GM19043 (cell line): ENCODE measurements at regions not wholly inside any gene's neighbourhood (a gene's known extent, or its start where the extent isn't known, plus 50 kb on each side); places are given as distances from the start of the nearest gene placed in this dataset.
A peak's percentile ranks its signal among the peaks of the same experiment; 100 is the strongest.
"Not testable (repeated sequence)": the region's sequence is repeated elsewhere in the genome, so short reads cannot be mapped to it uniquely, and the experiment has no call there.

Experiments used
- ATAC-seq: cut with Tn5 transposase; IDR thresholded peaks from one replicate; pipeline ENCODE4 v1.9.1; 2021; ENCODE audit warnings: low read depth; ENCODE audit not compliant: unreplicated experiment

GRCh38 chr4:190118519-190118918, 54.2 kb downstream of the DBET start:
- not testable (repeated sequence) for ATAC-seq

DNA sequence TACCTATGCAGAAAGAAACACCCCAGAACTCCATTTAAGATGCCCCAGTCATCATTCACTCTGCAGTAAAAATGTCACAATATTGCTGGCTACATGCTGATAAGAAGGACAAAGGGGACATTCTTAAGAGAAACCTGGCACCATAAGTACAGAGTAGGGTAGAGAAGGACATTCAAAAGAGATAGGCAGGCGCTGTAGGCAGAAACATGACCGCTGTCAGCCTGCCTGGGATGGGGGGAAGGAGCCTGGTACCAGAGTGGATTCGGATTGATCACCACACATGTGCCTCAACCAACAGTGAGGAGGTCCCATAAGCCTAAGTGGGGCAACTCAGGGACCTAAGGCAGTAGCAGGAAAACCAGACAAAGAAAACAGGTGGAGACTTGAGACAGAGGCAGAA, 54.1 kb upstream of the DUX4 start:
- ATAC-seq = not testable (repeated sequence)

- ATAC-seq = peak; percentile 52
These were observed 53.5 kb upstream of the DUX4 start for GRCh38 chr4:190120111-190120514.

DNA sequence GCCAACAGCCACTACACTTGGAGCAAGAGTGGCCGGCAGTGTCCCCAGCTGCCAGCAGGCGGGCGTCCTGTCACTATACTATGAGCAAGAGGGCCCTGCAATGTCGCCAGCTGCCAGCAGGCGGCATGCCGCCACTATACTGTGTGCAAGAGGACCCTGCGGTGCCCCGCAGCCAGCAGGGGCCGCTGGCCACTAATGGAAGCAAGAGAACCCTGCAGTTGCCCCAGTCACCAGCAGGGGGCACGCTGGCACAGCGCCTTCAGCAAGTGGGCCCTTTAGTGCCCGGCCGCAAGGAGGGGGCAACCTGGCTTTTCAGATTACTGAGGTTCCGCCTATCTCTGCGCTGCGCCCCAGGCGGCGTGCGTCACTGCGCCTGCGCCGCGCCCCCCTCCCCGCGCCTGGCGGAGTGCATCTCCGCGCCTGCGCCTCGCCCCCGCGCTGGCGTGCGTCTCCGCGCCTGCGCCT, 53.0 kb upstream of the DUX4 start:
- peak; percentile 11 for ATAC-seq

DNA sequence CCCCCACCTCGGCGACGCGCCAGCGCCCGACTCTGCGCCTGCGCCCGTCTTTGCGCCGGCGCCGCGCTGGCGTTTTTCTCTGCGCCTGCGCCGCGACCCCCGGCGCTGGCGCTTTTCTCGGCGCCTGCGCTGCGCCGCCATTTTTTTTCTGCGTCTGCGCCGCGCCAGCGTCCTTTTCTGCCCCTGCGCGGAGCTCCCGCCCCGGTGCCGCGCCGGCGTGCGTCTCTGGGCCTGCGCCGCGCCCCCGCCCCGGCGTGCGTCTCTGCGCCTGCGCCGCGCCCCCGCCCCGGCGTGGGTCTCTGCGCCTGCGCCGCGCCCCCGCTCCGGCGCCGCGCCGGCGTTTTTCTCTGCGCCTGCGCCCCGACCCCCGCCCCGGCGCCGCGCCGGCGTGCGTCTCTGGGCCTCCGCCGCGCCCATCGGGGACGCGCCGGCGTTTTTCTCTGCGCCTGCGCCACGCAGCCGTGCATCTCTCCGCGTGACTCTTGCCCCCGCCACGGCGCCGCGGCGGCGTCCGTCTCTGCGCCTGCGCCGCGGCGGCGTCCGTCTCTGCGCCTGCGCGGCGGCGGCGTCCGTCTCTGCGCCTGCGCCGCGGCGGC, 52.4 kb upstream of the DUX4 start:
- ATAC-seq = not testable (repeated sequence)

DNA sequence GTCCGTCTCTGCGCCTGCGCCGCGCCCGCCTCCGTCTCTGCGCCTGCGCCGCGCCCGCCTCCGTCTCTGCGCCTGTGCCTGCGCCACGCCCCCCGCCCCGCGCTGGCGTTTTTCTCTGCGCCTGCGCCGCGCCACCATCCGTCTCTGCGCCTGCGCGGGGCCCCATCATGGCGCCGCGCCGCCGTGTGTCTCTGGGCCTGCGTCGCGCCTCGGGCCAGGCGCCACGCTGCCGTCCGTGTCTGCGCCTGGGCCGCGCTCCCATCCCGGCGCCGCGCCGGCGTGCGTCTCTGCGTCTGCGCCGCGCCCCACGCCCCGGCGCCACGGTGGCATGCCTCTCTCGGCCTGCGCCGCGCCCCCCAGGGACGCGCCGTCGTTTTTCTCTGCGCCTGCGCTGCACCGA, 51.8 kb upstream of the DUX4 start:
- no peak for ATAC-seq

- not testable (repeated sequence) for ATAC-seq
These were observed 51.1 kb upstream of the DUX4 start for GRCh38 chr4:190122161-190123142.
